ENCODE measurements at regions not wholly inside any gene's neighbourhood (a gene's known extent, or its start where the extent isn't known, plus 50 kb on each side); places are given as distances from the start of the nearest gene placed in this dataset.

DNA sequence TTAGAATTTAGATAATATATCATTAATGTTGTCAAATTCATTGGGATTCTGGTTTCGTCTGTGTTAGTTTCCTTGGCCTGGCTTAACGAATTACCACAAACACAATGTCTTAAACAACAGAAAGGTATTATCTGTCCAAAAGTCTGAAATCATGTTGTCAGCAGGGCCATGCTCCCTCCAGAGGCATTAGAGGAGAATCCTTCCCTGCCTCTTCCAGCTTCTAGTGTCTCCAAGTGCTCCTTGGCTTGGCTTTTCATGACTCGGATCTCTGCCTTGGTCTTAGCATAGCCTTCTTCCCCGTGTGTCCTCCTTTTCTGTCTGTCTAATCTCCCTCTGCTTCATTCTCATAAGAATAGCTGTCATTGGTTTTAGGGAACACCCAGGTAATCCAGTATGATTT is 482.5 kb downstream of the SEMA3D start:
- Histone ChIP-seq H3K27me3 (replicated peaks; ENCODE audit: insufficient read depth) (no peaks in the 10 kb centered on the region), H3K4me2 (ENCODE audit: unreplicated experiment) (no peak overlapping the region), H3F3A (ENCODE audit: insufficient read depth) (peaks cover 13% of the 10 kb centered on the region; the same call in 1 of the 2 replicates), H3K27ac (no peak overlapping the region), H3K9me3 (ENCODE audit: low read depth) (no peaks in the 10 kb centered on the region), H3K9me2 (ENCODE audit: insufficient read depth) (no peaks in the 10 kb centered on the region), H3K36me3 (ENCODE audit: low read depth) (no peaks in the 10 kb centered on the region), H3K79me2 (ENCODE audit: insufficient read depth) (no peaks in the 10 kb centered on the region), H2AFZ (no peak overlapping the region; the same call in 1 of the 2 replicates), H4K20me1 (ENCODE audit: insufficient read depth) (no peaks in the 10 kb centered on the region), H3K9ac (no peak overlapping the region), H3K4me1 (ENCODE audit: insufficient read depth) (peaks cover 22% of the 10 kb centered on the region), H3K4me3 (no peak overlapping the region)
- in situ Hi-C loops (cut with MboI) = no loop called here
- no peak for DNase-seq
- 32 to 46% methylated on average over 4 of the region's 4 CpGs for WGBS, 2 experiments (ENCODE audit: low coverage in 1 of 2, low lambda C conversion rate in 2 of 2, missing lambda C conversion rate in 2 of 2)
- TF ChIP-seq EZH2phosphoT487 (IDR thresholded peaks at IDR 0.05; ENCODE audit: insufficient read depth, low read depth) (no peak), EZH2 (IDR thresholded peaks at IDR 0.05; ENCODE audit: insufficient read depth, poor library complexity, severe bottlenecking) (no peak)

DNA sequence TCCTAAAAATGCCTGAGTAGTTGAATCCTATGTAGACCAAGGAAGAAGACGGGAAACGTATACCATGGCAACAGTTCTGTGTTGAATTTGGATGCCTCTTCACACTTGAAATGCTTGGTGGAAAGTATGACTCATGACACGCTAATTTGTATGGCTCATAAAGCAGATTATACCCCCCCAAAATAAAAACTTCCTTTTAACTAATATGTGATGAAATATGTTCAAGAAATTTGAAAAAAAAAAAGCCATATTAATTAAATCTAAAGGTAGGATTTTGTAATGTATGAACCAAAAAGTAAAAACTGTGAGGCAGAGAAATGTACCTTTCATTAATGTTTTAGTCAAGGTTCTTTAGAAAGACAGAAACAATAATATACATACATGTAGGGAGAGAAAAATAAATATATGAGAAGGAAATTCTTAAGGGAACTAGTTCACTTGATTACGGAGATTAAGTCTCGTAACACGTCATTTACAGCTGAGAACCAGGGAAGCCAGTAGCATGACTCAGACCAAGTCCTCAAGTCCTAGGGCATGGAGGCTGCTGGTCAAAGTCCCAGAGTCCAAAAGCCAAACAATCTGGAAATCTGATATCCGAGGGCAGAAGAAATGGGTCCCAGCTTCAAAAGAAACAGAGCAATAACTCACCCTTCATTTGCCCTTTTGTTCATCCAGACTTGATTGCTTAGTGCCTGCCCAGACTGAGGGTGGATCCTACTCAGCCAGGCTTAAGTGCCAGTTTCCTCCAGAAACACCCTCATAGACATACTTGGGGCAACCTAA is 485.1 kb downstream of the SEMA3D start:
- no peak for TF ChIP-seq EZH2 (IDR thresholded peaks at IDR 0.05; ENCODE audit: insufficient read depth, poor library complexity, severe bottlenecking)
- no peak for TF ChIP-seq EZH2phosphoT487 (IDR thresholded peaks at IDR 0.05; ENCODE audit: insufficient read depth, low read depth)
- peak overlapping the region; percentile 17; the same call in 1 of the 2 replicates for H3K9ac ChIP-seq
- WGBS, 2 experiments (ENCODE audit: low coverage in 1 of 2, low lambda C conversion rate in 2 of 2, missing lambda C conversion rate in 2 of 2) = 42 to 43% methylated on average over 7 of the region's 7 CpGs
- peak overlapping the region; percentile 78 for H3K27ac ChIP-seq
- H3K79me2 ChIP-seq (ENCODE audit: insufficient read depth) = no peaks in the 10 kb centered on the region
- H3K9me3 ChIP-seq (ENCODE audit: low read depth) = no peaks in the 10 kb centered on the region
- peak overlapping the region; percentile 28 for H3K4me2 ChIP-seq (ENCODE audit: unreplicated experiment)
- in situ Hi-C loops (cut with MboI) = no loop called here
- no peak overlapping the region for H3K4me3 ChIP-seq
- H4K20me1 ChIP-seq (ENCODE audit: insufficient read depth) = no peaks in the 10 kb centered on the region
- H3K36me3 ChIP-seq (ENCODE audit: low read depth) = no peaks in the 10 kb centered on the region
- peak; percentile 87 for DNase-seq
- no peaks in the 10 kb centered on the region for H3K27me3 ChIP-seq (replicated peaks; ENCODE audit: insufficient read depth)
- no peaks in the 10 kb centered on the region for H3K9me2 ChIP-seq (ENCODE audit: insufficient read depth)
- H2AFZ ChIP-seq = peak overlapping the region; percentile 34
- H3K4me1 ChIP-seq (ENCODE audit: insufficient read depth) = peaks cover 48% of the 10 kb centered on the region
- H3F3A ChIP-seq (ENCODE audit: insufficient read depth) = peaks cover 13% of the 10 kb centered on the region; the same call in 1 of the 2 replicates

DNA sequence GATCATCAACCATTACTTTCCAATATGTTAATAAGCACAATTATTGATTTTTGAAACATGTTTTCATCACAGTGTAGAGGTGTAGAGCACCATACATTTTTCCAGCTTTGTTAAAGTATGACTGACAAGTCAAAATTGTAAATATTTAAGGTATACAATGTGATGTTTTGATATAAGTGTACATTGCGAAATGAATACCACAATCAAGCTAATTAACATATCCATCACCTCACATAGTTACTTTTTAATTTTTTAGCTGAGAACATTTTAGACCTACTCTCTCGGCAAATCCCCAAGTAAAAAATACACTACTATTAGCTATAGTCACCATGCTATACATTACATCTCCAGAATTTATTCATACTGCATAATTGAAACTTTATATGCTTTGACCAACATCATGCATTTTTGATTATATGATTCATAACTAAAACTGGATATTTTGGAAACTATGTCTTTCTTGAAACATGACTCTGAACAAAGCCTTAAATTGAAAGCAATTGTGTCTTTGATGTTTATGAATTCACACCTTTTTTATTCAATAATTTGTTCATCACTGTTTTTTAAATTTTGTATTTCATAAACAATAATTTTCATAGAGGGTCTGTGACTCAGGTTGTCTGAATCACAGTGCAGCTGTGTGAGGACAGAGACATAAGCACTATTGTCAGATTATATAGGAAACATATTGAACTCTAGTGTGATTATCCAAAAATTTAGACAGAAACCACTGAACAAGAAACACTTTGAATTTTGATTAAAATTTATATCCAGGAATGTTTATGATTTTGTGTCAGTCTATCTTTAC is 486.1 kb downstream of the SEMA3D start:
- peaks cover 13% of the 10 kb centered on the region; the same call in 1 of the 2 replicates for H3F3A ChIP-seq (ENCODE audit: insufficient read depth)
- H4K20me1 ChIP-seq (ENCODE audit: insufficient read depth) = no peaks in the 10 kb centered on the region
- WGBS, 2 experiments (ENCODE audit: low coverage in 1 of 2, low lambda C conversion rate in 2 of 2, missing lambda C conversion rate in 2 of 2) = 97 to 99% methylated on average over 2 of the region's 2 CpGs
- no peak overlapping the region for H3K4me2 ChIP-seq (ENCODE audit: unreplicated experiment)
- peak overlapping the region; percentile 78 for H3K27ac ChIP-seq
- H3K9me3 ChIP-seq (ENCODE audit: low read depth) = no peaks in the 10 kb centered on the region
- peak overlapping the region; percentile 17; the same call in 1 of the 2 replicates for H3K9ac ChIP-seq
- in situ Hi-C loops (cut with MboI) = no loop called here
- peaks cover 50% of the 10 kb centered on the region for H3K4me1 ChIP-seq (ENCODE audit: insufficient read depth)
- no peaks in the 10 kb centered on the region for H3K27me3 ChIP-seq (replicated peaks; ENCODE audit: insufficient read depth)
- H3K9me2 ChIP-seq (ENCODE audit: insufficient read depth) = no peaks in the 10 kb centered on the region
- H3K4me3 ChIP-seq = no peak overlapping the region
- DNase-seq = peak; percentile 18
- no peaks in the 10 kb centered on the region for H3K79me2 ChIP-seq (ENCODE audit: insufficient read depth)
- no peak overlapping the region for H2AFZ ChIP-seq
- no peak for TF ChIP-seq EZH2 (IDR thresholded peaks at IDR 0.05; ENCODE audit: insufficient read depth, poor library complexity, severe bottlenecking)
- no peak for TF ChIP-seq EZH2phosphoT487 (IDR thresholded peaks at IDR 0.05; ENCODE audit: insufficient read depth, low read depth)
- H3K36me3 ChIP-seq (ENCODE audit: low read depth) = no peaks in the 10 kb centered on the region

DNA sequence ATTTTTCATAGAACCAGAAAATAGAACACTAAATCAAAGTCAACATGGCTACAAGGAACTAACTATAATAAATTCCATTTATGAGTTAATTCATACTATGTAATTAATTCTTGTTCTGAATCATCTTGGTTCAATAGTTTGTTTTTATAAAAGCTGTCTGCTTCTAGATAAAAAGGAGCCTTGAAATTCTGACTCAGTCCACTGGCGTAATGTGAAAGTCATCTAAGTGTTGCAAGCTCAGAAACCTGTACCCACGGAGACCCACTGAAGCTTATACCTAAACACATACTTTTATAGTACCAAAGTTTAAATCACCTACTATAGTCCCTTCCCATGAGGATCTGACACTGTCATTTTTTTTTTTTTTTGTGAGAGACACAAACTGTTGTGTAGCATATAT is 489.4 kb downstream of the SEMA3D start:
- Histone ChIP-seq H3K9me2 (ENCODE audit: insufficient read depth) (no peaks in the 10 kb centered on the region; the same call in 1 of the 2 replicates), H4K20me1 (ENCODE audit: insufficient read depth) (no peaks in the 10 kb centered on the region), H3F3A (ENCODE audit: insufficient read depth) (peaks cover 13% of the 10 kb centered on the region; the same call in 1 of the 2 replicates), H2AFZ (no peak overlapping the region), H3K4me2 (ENCODE audit: unreplicated experiment) (peak overlapping the region; percentile 52), H3K27me3 (replicated peaks; ENCODE audit: insufficient read depth) (no peaks in the 10 kb centered on the region), H3K9me3 (ENCODE audit: low read depth) (no peaks in the 10 kb centered on the region), H3K4me1 (ENCODE audit: insufficient read depth) (peaks cover 50% of the 10 kb centered on the region), H3K4me3 (no peak overlapping the region), H3K36me3 (ENCODE audit: low read depth) (no peaks in the 10 kb centered on the region), H3K79me2 (ENCODE audit: insufficient read depth) (no peaks in the 10 kb centered on the region), H3K9ac (peak overlapping the region; percentile 15; the same call in 1 of the 2 replicates), H3K27ac (peak overlapping the region; percentile 66)
- 2 to 9% methylated on average over 2 of the region's 2 CpGs for WGBS, 2 experiments (ENCODE audit: low coverage in 1 of 2, low lambda C conversion rate in 2 of 2, missing lambda C conversion rate in 2 of 2)
- in situ Hi-C loops (cut with MboI) = no loop called here
- TF ChIP-seq EZH2 (IDR thresholded peaks at IDR 0.05; ENCODE audit: insufficient read depth, poor library complexity, severe bottlenecking) (no peak), EZH2phosphoT487 (IDR thresholded peaks at IDR 0.05; ENCODE audit: insufficient read depth, low read depth) (no peak)
- DNase-seq = peak; percentile 91

Measured in GM23248 (cell line).